OCI-LY3 (cell line): ENCODE measurements at regions not wholly inside any gene's neighbourhood (a gene's known extent, or its start where the extent isn't known, plus 50 kb on each side); places are given as distances from the start of the nearest gene placed in this dataset.

Experiments
- H2AFZ ChIP-seq: fragments of 200-600, 300-600 bp; shearing (Covaris generic); 2 replicates; pipeline ENCODE4 v1.6.0; 2014; ENCODE audit warnings: antibody characterized with exemption, low read depth, low read length
- H3K27ac ChIP-seq: fragments of 200-600, 300-600 bp; sonication (generic); 2 replicates; pipeline ENCODE4 v1.5.1; 2014; ENCODE audit warnings: mild to moderate bottlenecking, low read length, moderate library complexity, mixed read lengths
- H3K27me3 ChIP-seq: fragments of 200-600, 300-600 bp; sonication (generic); 2 replicates; pipeline ENCODE4 v1.6.1; 2014; ENCODE audit warnings: low read depth, low read length, mixed read lengths
- H3K36me3 ChIP-seq: fragments of 200-600, 300-600 bp; sonication (generic); replicated peaks from 2 replicates; pipeline ENCODE3; 2014; ENCODE audit warnings: low read depth, low read length, mixed read lengths
- H3K4me1 ChIP-seq: fragments of 300-600, 200-600 bp; sonication (generic); 2 replicates; pipeline ENCODE4 v1.6.1; 2014; ENCODE audit warnings: low read length, mixed read lengths
- H3K4me2 ChIP-seq: fragments of 200-600, 300-600 bp; sonication (generic); 2 replicates; pipeline ENCODE4 v1.6.1; 2014; ENCODE audit warnings: low read length, mixed read lengths
- H3K4me3 ChIP-seq: fragments of 300-600, 200-600 bp; sonication (generic); 2 replicates; pipeline ENCODE4 v1.5.1; 2014; ENCODE audit warnings: antibody characterized with exemption, mild to moderate bottlenecking, low read length, moderate library complexity
- H3K79me2 ChIP-seq: fragments of 300-600, 200-600 bp; shearing (Covaris generic); 2 replicates; pipeline ENCODE4 v1.6.1; 2014; ENCODE audit warnings: mild to moderate bottlenecking, low read length, mixed read lengths
- H3K9ac ChIP-seq: fragments of 300-600, 200-600 bp; shearing (Covaris generic); 2 replicates; pipeline ENCODE4 v1.6.0; 2014; ENCODE audit warnings: mild to moderate bottlenecking, low read length, moderate library complexity
- H3K9me3 ChIP-seq: fragments of 200-600, 300-600 bp; shearing (Covaris generic); 2 replicates; pipeline ENCODE4 v1.6.1; 2014; ENCODE audit warnings: low read length, mixed read lengths; ENCODE audit not compliant: insufficient read depth
- H4K20me1 ChIP-seq: fragments of 200-600, 300-600 bp; sonication (generic); 2 replicates; pipeline ENCODE4 v1.6.1; 2016; ENCODE audit warnings: low read length, mixed read lengths; ENCODE audit not compliant: insufficient read depth
- EZH2phosphoT487 ChIP-seq: fragments of 200-600 bp; shearing (Covaris generic); IDR thresholded peaks from 2 replicates; pipeline ENCODE4 v1.6.1; 2018; ENCODE audit warnings: antibody characterized with exemption, mixed run types, low read depth
- TF ChIP-seq, protein P1 (sequence below): fragments of 200-600, 300-600 bp; sonication (generic); IDR thresholded peaks from 2 replicates; pipeline ENCODE4 v1.5.1; 2014; ENCODE audit warnings: antibody characterized with exemption, low read length, low read depth

DNA sequence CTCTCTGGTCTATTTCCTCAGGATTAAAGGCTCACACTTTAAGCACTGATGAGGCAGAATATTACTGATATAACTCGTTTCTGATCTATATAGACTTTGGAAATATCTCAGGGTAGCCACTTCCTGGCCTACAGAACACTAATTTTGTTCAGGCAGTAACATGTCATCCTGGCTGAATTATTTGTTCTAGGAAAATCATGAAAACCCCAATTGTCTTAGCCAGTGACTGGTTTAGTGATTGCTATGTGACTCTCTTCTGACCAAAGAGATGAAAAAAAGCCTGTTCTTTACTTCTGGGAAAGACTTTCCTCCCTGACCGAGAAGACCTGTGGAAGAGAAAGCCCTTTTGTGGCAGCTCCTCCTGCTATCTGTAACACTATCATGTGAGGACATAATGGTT lies 453.7 kb downstream of the SETD4 start:
- Histone ChIP-seq H3K4me2 (no peak overlapping the region), H3K4me1 (no peaks in the 10 kb centered on the region), H3K27me3 (peaks cover 5% of the 10 kb centered on the region; the same call in 1 of the 2 replicates), H3K9ac (no peak overlapping the region), H3K4me3 (no peak overlapping the region), H3K9me3 (no peaks in the 10 kb centered on the region), H2AFZ (no peak overlapping the region), H3K79me2 (no peaks in the 10 kb centered on the region), H3K36me3 (no peaks in the 10 kb centered on the region), H4K20me1 (no peaks in the 10 kb centered on the region), H3K27ac (no peak overlapping the region)
- TF ChIP-seq, protein P1, sequence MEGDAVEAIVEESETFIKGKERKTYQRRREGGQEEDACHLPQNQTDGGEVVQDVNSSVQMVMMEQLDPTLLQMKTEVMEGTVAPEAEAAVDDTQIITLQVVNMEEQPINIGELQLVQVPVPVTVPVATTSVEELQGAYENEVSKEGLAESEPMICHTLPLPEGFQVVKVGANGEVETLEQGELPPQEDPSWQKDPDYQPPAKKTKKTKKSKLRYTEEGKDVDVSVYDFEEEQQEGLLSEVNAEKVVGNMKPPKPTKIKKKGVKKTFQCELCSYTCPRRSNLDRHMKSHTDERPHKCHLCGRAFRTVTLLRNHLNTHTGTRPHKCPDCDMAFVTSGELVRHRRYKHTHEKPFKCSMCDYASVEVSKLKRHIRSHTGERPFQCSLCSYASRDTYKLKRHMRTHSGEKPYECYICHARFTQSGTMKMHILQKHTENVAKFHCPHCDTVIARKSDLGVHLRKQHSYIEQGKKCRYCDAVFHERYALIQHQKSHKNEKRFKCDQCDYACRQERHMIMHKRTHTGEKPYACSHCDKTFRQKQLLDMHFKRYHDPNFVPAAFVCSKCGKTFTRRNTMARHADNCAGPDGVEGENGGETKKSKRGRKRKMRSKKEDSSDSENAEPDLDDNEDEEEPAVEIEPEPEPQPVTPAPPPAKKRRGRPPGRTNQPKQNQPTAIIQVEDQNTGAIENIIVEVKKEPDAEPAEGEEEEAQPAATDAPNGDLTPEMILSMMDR: no peak
- no peak for TF ChIP-seq EZH2phosphoT487

- TF ChIP-seq EZH2phosphoT487: no peak
- TF ChIP-seq, protein P1: no peak
- H3K4me1 ChIP-seq: no peaks in the 10 kb centered on the region
- peaks cover 5% of the 10 kb centered on the region; the same call in 1 of the 2 replicates for H3K27me3 ChIP-seq
- no peaks in the 10 kb centered on the region for H3K79me2 ChIP-seq
- no peak overlapping the region for H3K27ac ChIP-seq
- no peak overlapping the region for H3K4me3 ChIP-seq
- H4K20me1 ChIP-seq: no peaks in the 10 kb centered on the region
- H3K9me3 ChIP-seq: no peaks in the 10 kb centered on the region
- no peaks in the 10 kb centered on the region for H3K36me3 ChIP-seq
- no peak overlapping the region for H2AFZ ChIP-seq
- H3K4me2 ChIP-seq: no peak overlapping the region
- no peak overlapping the region for H3K9ac ChIP-seq
These were observed 454.2 kb downstream of the SETD4 start for GRCh38 chr21:35606146-35606545.

GRCh38 chr21:35603494-35603893 lies 456.8 kb downstream of the SETD4 start:
- H3K4me1 ChIP-seq: no peaks in the 10 kb centered on the region
- no peak overlapping the region for H2AFZ ChIP-seq
- no peaks in the 10 kb centered on the region for H3K79me2 ChIP-seq
- H4K20me1 ChIP-seq: no peaks in the 10 kb centered on the region
- no peak overlapping the region for H3K4me3 ChIP-seq
- no peak overlapping the region for H3K4me2 ChIP-seq
- no peaks in the 10 kb centered on the region for H3K36me3 ChIP-seq
- TF ChIP-seq EZH2phosphoT487: no peak
- TF ChIP-seq, protein P1: no peak
- no peaks in the 10 kb centered on the region for H3K9me3 ChIP-seq
- H3K27me3 ChIP-seq: peaks cover 7% of the 10 kb centered on the region; the same call in 1 of the 2 replicates
- H3K9ac ChIP-seq: no peak overlapping the region
- H3K27ac ChIP-seq: no peak overlapping the region

GRCh38 chr21:35602811-35603362 lies 457.4 kb downstream of the SETD4 start:
- Histone ChIP-seq H3K4me1 (no peaks in the 10 kb centered on the region), H4K20me1 (no peaks in the 10 kb centered on the region), H3K36me3 (no peaks in the 10 kb centered on the region), H3K27me3 (peaks cover 7% of the 10 kb centered on the region; the same call in 1 of the 2 replicates), H3K79me2 (no peaks in the 10 kb centered on the region), H3K4me2 (no peak overlapping the region), H3K4me3 (no peak overlapping the region), H3K9me3 (no peaks in the 10 kb centered on the region), H2AFZ (no peak overlapping the region), H3K9ac (no peak overlapping the region), H3K27ac (no peak overlapping the region)
- TF ChIP-seq EZH2phosphoT487: no peak
- TF ChIP-seq, protein P1: no peak
